HUES64 (cell line): ENCODE measurements at regions not wholly inside any gene's neighbourhood (a gene's known extent, or its start where the extent isn't known, plus 50 kb on each side); places are given as distances from the start of the nearest gene placed in this dataset.

ENCODE experiments used
- H3K27ac ChIP-seq: 2 replicates; pipeline ENCODE4 v1.7.0; 2013; ENCODE audit warnings: low read depth, low read length, inconsistent platforms
- H3K27me3 ChIP-seq: 2 replicates; pipeline ENCODE4 v1.6.1; 2013; ENCODE audit warnings: mild to moderate bottlenecking, low read length; ENCODE audit not compliant: insufficient read depth
- H3K36me3 ChIP-seq: 2 replicates; pipeline ENCODE4 v1.6.1; 2013; ENCODE audit warnings: mild to moderate bottlenecking, low read length; ENCODE audit not compliant: insufficient read depth
- H3K4me1 ChIP-seq: 2 replicates; pipeline ENCODE4 v1.6.1; 2013; ENCODE audit warnings: mild to moderate bottlenecking, low read length, moderate library complexity; ENCODE audit not compliant: insufficient read depth
- H3K4me3 ChIP-seq: 2 replicates; pipeline ENCODE4 v1.5.1; 2013; ENCODE audit warnings: mild to moderate bottlenecking, low read length, moderate library complexity
- H3K9ac ChIP-seq: 2 replicates; pipeline ENCODE4 v1.6.1; 2013; ENCODE audit warnings: mild to moderate bottlenecking, low read depth, low read length
- H3K9me3 ChIP-seq: 2 replicates; pipeline ENCODE4 v1.6.1; 2013; ENCODE audit warnings: low read depth, low read length; ENCODE audit not compliant: insufficient read depth
- WGBS: fragments of 150-250, 120-280 bp; methylation state at CpG from one replicate; pipeline ENCODE4 v1.1.7; 2013; ENCODE audit warnings: missing lambda C conversion rate; 5-methylcytosine and 5-hydroxymethylcytosine counted together

GRCh38 chr4:130233377-130234047 lies 1137.6 kb downstream of the C4orf33 start:
- Histone ChIP-seq H3K36me3 (no peaks in the 10 kb centered on the region), H3K4me3 (no peak overlapping the region), H3K9me3 (no peaks in the 10 kb centered on the region), H3K27me3 (no peaks in the 10 kb centered on the region), H3K9ac (no peak overlapping the region), H3K4me1 (no peaks in the 10 kb centered on the region), H3K27ac (no peak overlapping the region)
- no CpG with 5 or more reads among the region's 3 CpGs for WGBS

GRCh38 chr4:130238121-130238520 lies 1142.2 kb downstream of the C4orf33 start:
- WGBS: no CpG with 5 or more reads among the region's 3 CpGs
- H3K9ac ChIP-seq: no peak overlapping the region
- H3K27me3 ChIP-seq: no peaks in the 10 kb centered on the region
- H3K4me1 ChIP-seq: no peaks in the 10 kb centered on the region
- no peaks in the 10 kb centered on the region for H3K36me3 ChIP-seq
- H3K27ac ChIP-seq: no peak overlapping the region
- no peak overlapping the region for H3K4me3 ChIP-seq
- H3K9me3 ChIP-seq: no peaks in the 10 kb centered on the region

- Histone ChIP-seq H3K9me3 (no peaks in the 10 kb centered on the region), H3K9ac (no peak overlapping the region), H3K4me3 (no peak overlapping the region), H3K27me3 (no peaks in the 10 kb centered on the region), H3K36me3 (no peaks in the 10 kb centered on the region), H3K27ac (no peak overlapping the region), H3K4me1 (peaks cover 9% of the 10 kb centered on the region)
- WGBS: 9% methylated on average over 1 of the region's 1 CpG
Observed at GRCh38 chr4:130249002-130249401, 1153.0 kb downstream of the C4orf33 start.

- no peak overlapping the region for H3K27ac ChIP-seq
- H3K9me3 ChIP-seq: no peaks in the 10 kb centered on the region
- no peaks in the 10 kb centered on the region for H3K36me3 ChIP-seq
- H3K9ac ChIP-seq: no peak overlapping the region
- no peaks in the 10 kb centered on the region for H3K27me3 ChIP-seq
- H3K4me1 ChIP-seq: no peaks in the 10 kb centered on the region
- 87% methylated on average over 2 of the region's 2 CpGs for WGBS
- H3K4me3 ChIP-seq: no peak overlapping the region
Observed at GRCh38 chr4:130257271-130257670, 1161.3 kb downstream of the C4orf33 start.

GRCh38 chr4:130266814-130267213 lies 1170.9 kb downstream of the C4orf33 start:
- Histone ChIP-seq H3K4me1 (no peaks in the 10 kb centered on the region), H3K4me3 (no peak overlapping the region), H3K27me3 (no peaks in the 10 kb centered on the region), H3K27ac (no peak overlapping the region), H3K9ac (no peak overlapping the region), H3K36me3 (no peaks in the 10 kb centered on the region), H3K9me3 (peaks cover 29% of the 10 kb centered on the region)
- WGBS: 95% methylated on average over 2 of the region's 2 CpGs

- peaks cover 11% of the 10 kb centered on the region for H3K4me1 ChIP-seq
- no peak overlapping the region for H3K4me3 ChIP-seq
- no peaks in the 10 kb centered on the region for H3K9me3 ChIP-seq
- no peak overlapping the region for H3K27ac ChIP-seq
- 54% methylated on average over 1 of the region's 1 CpG for WGBS
- H3K9ac ChIP-seq: no peak overlapping the region
- H3K27me3 ChIP-seq: no peaks in the 10 kb centered on the region
- no peaks in the 10 kb centered on the region for H3K36me3 ChIP-seq
Observed at GRCh38 chr4:130288576-130288975, 1192.6 kb downstream of the C4orf33 start.

- Histone ChIP-seq H3K27ac (no peak overlapping the region), H3K4me1 (peaks cover 5% of the 10 kb centered on the region; the same call in 1 of the 2 replicates), H3K9me3 (no peaks in the 10 kb centered on the region), H3K9ac (no peak overlapping the region), H3K27me3 (no peaks in the 10 kb centered on the region), H3K36me3 (no peaks in the 10 kb centered on the region), H3K4me3 (no peak overlapping the region)
Observed at GRCh38 chr4:130293692-130294091, 1197.7 kb downstream of the C4orf33 start.

- Histone ChIP-seq H3K4me1 (no peaks in the 10 kb centered on the region; the same call in 1 of the 2 replicates), H3K4me3 (no peak overlapping the region), H3K36me3 (no peaks in the 10 kb centered on the region), H3K9ac (no peak overlapping the region), H3K9me3 (no peaks in the 10 kb centered on the region), H3K27ac (no peak overlapping the region), H3K27me3 (no peaks in the 10 kb centered on the region)
Observed at GRCh38 chr4:130296448-130296847, 1200.5 kb downstream of the C4orf33 start.

GRCh38 chr4:130306566-130306965 lies 1210.6 kb downstream of the C4orf33 start:
- H3K27me3 ChIP-seq: no peaks in the 10 kb centered on the region
- H3K4me3 ChIP-seq: no peak overlapping the region
- no peak overlapping the region for H3K9ac ChIP-seq
- H3K36me3 ChIP-seq: no peaks in the 10 kb centered on the region
- H3K9me3 ChIP-seq: no peaks in the 10 kb centered on the region
- no peaks in the 10 kb centered on the region; the same call in 1 of the 2 replicates for H3K4me1 ChIP-seq
- H3K27ac ChIP-seq: no peak overlapping the region
- 92% methylated on average over 2 of the region's 2 CpGs for WGBS

- H3K36me3 ChIP-seq: no peaks in the 10 kb centered on the region
- H3K9me3 ChIP-seq: no peaks in the 10 kb centered on the region
- H3K4me3 ChIP-seq: no peak overlapping the region
- 90% methylated on average over 2 of the region's 2 CpGs for WGBS
- no peaks in the 10 kb centered on the region for H3K27me3 ChIP-seq
- H3K27ac ChIP-seq: no peak overlapping the region
- H3K4me1 ChIP-seq: no peaks in the 10 kb centered on the region; the same call in 1 of the 2 replicates
- H3K9ac ChIP-seq: no peak overlapping the region
Observed at GRCh38 chr4:130309221-130309620, 1213.3 kb downstream of the C4orf33 start.

- H3K4me3 ChIP-seq: no peak overlapping the region
- no peaks in the 10 kb centered on the region for H3K36me3 ChIP-seq
- H3K27me3 ChIP-seq: no peaks in the 10 kb centered on the region
- no peaks in the 10 kb centered on the region for H3K9me3 ChIP-seq
- H3K27ac ChIP-seq: no peak overlapping the region
- H3K9ac ChIP-seq: no peak overlapping the region
- H3K4me1 ChIP-seq: no peaks in the 10 kb centered on the region
Observed at GRCh38 chr4:130322439-130322838, 1226.5 kb downstream of the C4orf33 start.

- H3K27ac ChIP-seq: no peak overlapping the region
- no peaks in the 10 kb centered on the region for H3K9me3 ChIP-seq
- no peak overlapping the region for H3K9ac ChIP-seq
- no peaks in the 10 kb centered on the region for H3K36me3 ChIP-seq
- peaks cover 13% of the 10 kb centered on the region for H3K4me1 ChIP-seq
- H3K27me3 ChIP-seq: no peaks in the 10 kb centered on the region
- no peak overlapping the region for H3K4me3 ChIP-seq
Observed at GRCh38 chr4:130329036-130329435, 1233.1 kb downstream of the C4orf33 start.
